ENCODE measurements at regions not wholly inside any gene's neighbourhood (a gene's known extent, or its start where the extent isn't known, plus 50 kb on each side); places are given as distances from the start of the nearest gene placed in this dataset.
"Not testable (repeated sequence)": the region's sequence is repeated elsewhere in the genome, so short reads cannot be mapped to it uniquely, and the experiment has no call there.

- no peaks in the 10 kb centered on the region for H3K9me3 ChIP-seq
- no peak overlapping the region for H3K4me3 ChIP-seq
- no peaks in the 10 kb centered on the region for H3K36me3 ChIP-seq
- DNase-seq: no peak
- H3K27me3 ChIP-seq: no peaks in the 10 kb centered on the region
These were observed 598.1 kb upstream of the GOLIM4 start for GRCh38 chr3:168693870-168694269.

GRCh38 chr3:168688267-168688666 is 592.5 kb upstream of the GOLIM4 start:
- Histone ChIP-seq H3K9me3 (no peaks in the 10 kb centered on the region), H3K4me3 (no peak overlapping the region), H3K27me3 (no peaks in the 10 kb centered on the region), H3K36me3 (no peaks in the 10 kb centered on the region)
- DNase-seq: no peak

- no peaks in the 10 kb centered on the region for H3K27me3 ChIP-seq
- no peak for DNase-seq
- H3K36me3 ChIP-seq: no peaks in the 10 kb centered on the region
- H3K9me3 ChIP-seq: no peaks in the 10 kb centered on the region
- H3K4me3 ChIP-seq: no peak overlapping the region
These were observed 588.8 kb upstream of the GOLIM4 start for GRCh38 chr3:168684519-168684918.

- no peak for DNase-seq
- Histone ChIP-seq H3K4me3 (no peak overlapping the region), H3K9me3 (no peaks in the 10 kb centered on the region), H3K36me3 (no peaks in the 10 kb centered on the region), H3K27me3 (no peaks in the 10 kb centered on the region)
These were observed 583.0 kb upstream of the GOLIM4 start for GRCh38 chr3:168678730-168679129.

- no peak for DNase-seq
- no peaks in the 10 kb centered on the region for H3K36me3 ChIP-seq
- H3K27me3 ChIP-seq: no peaks in the 10 kb centered on the region
- H3K4me3 ChIP-seq: no peak overlapping the region
- no peaks in the 10 kb centered on the region for H3K9me3 ChIP-seq
These were observed 575.4 kb upstream of the GOLIM4 start for GRCh38 chr3:168671091-168671490.

- not testable (repeated sequence) for H3K36me3 ChIP-seq, H3K4me3 ChIP-seq, DNase-seq, H3K27me3 ChIP-seq, H3K9me3 ChIP-seq
These were observed 565.3 kb upstream of the GOLIM4 start for GRCh38 chr3:168660879-168661657.

- DNase-seq: no peak
- Histone ChIP-seq H3K9me3 (no peaks in the 10 kb centered on the region), H3K36me3 (no peaks in the 10 kb centered on the region), H3K4me3 (no peak overlapping the region), H3K27me3 (no peaks in the 10 kb centered on the region)
These were observed 563.3 kb upstream of the GOLIM4 start for GRCh38 chr3:168659015-168659414.

- H3K4me3 ChIP-seq: no peak overlapping the region
- no peak for DNase-seq
- no peaks in the 10 kb centered on the region for H3K9me3 ChIP-seq
- H3K36me3 ChIP-seq: no peaks in the 10 kb centered on the region
- no peaks in the 10 kb centered on the region for H3K27me3 ChIP-seq
These were observed 559.9 kb upstream of the GOLIM4 start for GRCh38 chr3:168655611-168656010.

- DNase-seq: no peak
- H3K36me3 ChIP-seq: no peaks in the 10 kb centered on the region
- H3K4me3 ChIP-seq: no peak overlapping the region
- no peaks in the 10 kb centered on the region for H3K9me3 ChIP-seq
- no peaks in the 10 kb centered on the region for H3K27me3 ChIP-seq
These were observed 559.0 kb upstream of the GOLIM4 start for GRCh38 chr3:168654700-168655099.

GRCh38 chr3:168653255-168653654 is 557.5 kb upstream of the GOLIM4 start:
- Histone ChIP-seq H3K9me3 (no peaks in the 10 kb centered on the region), H3K4me3 (no peak overlapping the region), H3K27me3 (no peaks in the 10 kb centered on the region), H3K36me3 (no peaks in the 10 kb centered on the region)
- no peak for DNase-seq

- H3K9me3 ChIP-seq: no peaks in the 10 kb centered on the region
- no peaks in the 10 kb centered on the region for H3K27me3 ChIP-seq
- H3K4me3 ChIP-seq: no peak overlapping the region
- no peak for DNase-seq
- no peaks in the 10 kb centered on the region for H3K36me3 ChIP-seq
These were observed 552.6 kb upstream of the GOLIM4 start for GRCh38 chr3:168648321-168648720.

- DNase-seq: no peak
- Histone ChIP-seq H3K9me3 (no peaks in the 10 kb centered on the region), H3K4me3 (no peak overlapping the region), H3K36me3 (no peaks in the 10 kb centered on the region), H3K27me3 (no peaks in the 10 kb centered on the region)
These were observed 551.9 kb upstream of the GOLIM4 start for GRCh38 chr3:168647582-168647981.

GRCh38 chr3:168645180-168645579 is 549.5 kb upstream of the GOLIM4 start:
- Histone ChIP-seq H3K4me3 (no peak overlapping the region), H3K9me3 (no peaks in the 10 kb centered on the region), H3K36me3 (no peaks in the 10 kb centered on the region), H3K27me3 (no peaks in the 10 kb centered on the region)
- DNase-seq: no peak

- H3K27me3 ChIP-seq: peaks cover 4% of the 10 kb centered on the region; the same call in 1 of the 2 replicates
- no peaks in the 10 kb centered on the region for H3K36me3 ChIP-seq
- no peaks in the 10 kb centered on the region for H3K9me3 ChIP-seq
- H3K4me3 ChIP-seq: no peak overlapping the region
- DNase-seq: no peak
These were observed 532.8 kb upstream of the GOLIM4 start for GRCh38 chr3:168628549-168628948.

- no peaks in the 10 kb centered on the region for H3K36me3 ChIP-seq
- no peaks in the 10 kb centered on the region for H3K27me3 ChIP-seq
- DNase-seq: no peak
- no peaks in the 10 kb centered on the region for H3K9me3 ChIP-seq
- no peak overlapping the region for H3K4me3 ChIP-seq
These were observed 529.8 kb upstream of the GOLIM4 start for GRCh38 chr3:168625477-168625876.

- no peaks in the 10 kb centered on the region for H3K9me3 ChIP-seq
- H3K27me3 ChIP-seq: no peaks in the 10 kb centered on the region
- H3K36me3 ChIP-seq: no peaks in the 10 kb centered on the region
- no peak overlapping the region for H3K4me3 ChIP-seq
- no peak for DNase-seq
These were observed 529.2 kb upstream of the GOLIM4 start for GRCh38 chr3:168624892-168625448.

GRCh38 chr3:168624195-168624594 is 528.5 kb upstream of the GOLIM4 start:
- Histone ChIP-seq H3K36me3 (no peaks in the 10 kb centered on the region), H3K4me3 (no peak overlapping the region), H3K9me3 (no peaks in the 10 kb centered on the region), H3K27me3 (no peaks in the 10 kb centered on the region)
- no peak for DNase-seq

GRCh38 chr3:168622795-168623194 is 527.1 kb upstream of the GOLIM4 start:
- Histone ChIP-seq H3K36me3 (no peaks in the 10 kb centered on the region), H3K4me3 (no peak overlapping the region), H3K27me3 (no peaks in the 10 kb centered on the region), H3K9me3 (no peaks in the 10 kb centered on the region)
- no peak for DNase-seq
